Liver (tissue), 8 donors: ENCODE measurements at regions not wholly inside any gene's neighbourhood (a gene's known extent, or its start where the extent isn't known, plus 50 kb on each side); places are given as distances from the start of the nearest gene placed in this dataset.

Experiments
- DNase-seq: peaks from one replicate; pipeline ENCODE4 v3.0.0-alpha.2; 2017; ENCODE audit warnings: low spot score
- H3K27ac ChIP-seq, 2 donors: one replicate each; pipeline ENCODE4 v1.7.0; 2013; ENCODE audit warnings: inconsistent platforms in 2 of 2, low read length in 2 of 2, control low read depth in 1 of 2, low read depth in 1 of 2, mild to moderate bottlenecking in 1 of 2
- H3K27me3 ChIP-seq, 4 donors: one replicate each; pipeline versions ENCODE4 v1.6.1 to v1.7.0; 2013; ENCODE audit warnings: low read length in 3 of 4, inconsistent platforms in 1 of 4, mild to moderate bottlenecking in 1 of 4, moderate library complexity in 1 of 4; ENCODE audit not compliant: control insufficient read depth in 4 of 4, insufficient read depth in 4 of 4
- H3K36me3 ChIP-seq, 4 donors: one replicate each; pipeline versions ENCODE4 v1.6.1 to v1.7.0; 2013; ENCODE audit warnings: low read length in 3 of 4, mild to moderate bottlenecking in 3 of 4, low read depth in 1 of 4, moderate library complexity in 1 of 4; ENCODE audit not compliant: control insufficient read depth in 4 of 4, insufficient read depth in 3 of 4
- H3K4me1 ChIP-seq, 4 donors: one replicate each; pipeline versions ENCODE4 v1.6.1 to v1.7.0; 2013; ENCODE audit warnings: low read length in 3 of 4, mild to moderate bottlenecking in 3 of 4, moderate library complexity in 1 of 4; ENCODE audit not compliant: control insufficient read depth in 4 of 4, insufficient read depth in 4 of 4
- H3K4me3 ChIP-seq, 3 donors: one replicate each; pipeline versions ENCODE4 v1.6.1 to v1.7.0; 2013; ENCODE audit warnings: low read length in 3 of 3, control low read depth in 1 of 3, low read depth in 1 of 3, mild to moderate bottlenecking in 1 of 3
- H3K9ac ChIP-seq, 2 donors: one replicate each; pipeline ENCODE4 v1.7.0; 2013; ENCODE audit warnings: low read length in 2 of 2, mild to moderate bottlenecking in 2 of 2, moderate library complexity in 2 of 2, control low read depth in 1 of 2, low read depth in 1 of 2
- H3K9me3 ChIP-seq, 4 donors: one replicate each; pipeline versions ENCODE4 v1.6.1 to v1.7.0; 2013; ENCODE audit warnings: low read length in 3 of 4; ENCODE audit not compliant: control insufficient read depth in 4 of 4
- ATF3 ChIP-seq: IDR thresholded peaks from 2 replicates; pipeline ENCODE4 v1.6.1; 2016; ENCODE audit warnings: antibody characterized with exemption
- CTCF ChIP-seq: fragments of 150-350 bp; IDR thresholded peaks from 2 replicates; pipeline ENCODE4 v1.5.1; 2017; ENCODE audit warnings: improper control_type of control experiment, low read depth, low read length; ENCODE audit not compliant: missing input control
- FOXA1 ChIP-seq: IDR thresholded peaks from 2 replicates; pipeline ENCODE4 v1.6.1; 2016; ENCODE audit warnings: antibody characterized with exemption
- FOXA2 ChIP-seq: IDR thresholded peaks from 2 replicates; pipeline ENCODE4 v1.6.1; 2016; ENCODE audit warnings: antibody characterized with exemption
- GABPA ChIP-seq, 2 donors: IDR thresholded peaks in 1 of 2; conservative IDR thresholded peaks in 1 of 2; 2 replicates each; pipeline ENCODE4 v1.6.1; 2016; ENCODE audit warnings: antibody characterized with exemption in 2 of 2, mild to moderate bottlenecking in 1 of 2, moderate library complexity in 1 of 2
- HNF4A ChIP-seq, 2 donors: conservative IDR thresholded peaks; 2 replicates each; pipeline ENCODE4 v1.6.1; 2016; ENCODE audit warnings: antibody characterized with exemption in 2 of 2, mild to moderate bottlenecking in 2 of 2
- HNF4G ChIP-seq: IDR thresholded peaks from 2 replicates; pipeline ENCODE4 v1.6.1; 2016; ENCODE audit warnings: antibody characterized with exemption
- JUND ChIP-seq, 2 donors: IDR thresholded peaks; 2 replicates each; pipeline ENCODE4 v1.6.1; 2016; ENCODE audit warnings: antibody characterized with exemption in 2 of 2
- NR2F2 ChIP-seq: IDR thresholded peaks from 2 replicates; pipeline ENCODE4 v1.6.1; 2016; ENCODE audit warnings: antibody characterized with exemption
- RAD21 ChIP-seq, 2 donors: IDR thresholded peaks; 2 replicates each; pipeline ENCODE4 v1.6.1; 2016; ENCODE audit warnings: antibody characterized with exemption in 2 of 2, mild to moderate bottlenecking in 2 of 2
- SP1 ChIP-seq: IDR thresholded peaks from 2 replicates; pipeline ENCODE4 v1.6.1; 2018; ENCODE audit warnings: antibody characterized with exemption, mild to moderate bottlenecking
- TAF1 ChIP-seq: conservative IDR thresholded peaks from 2 replicates; pipeline ENCODE4 v1.6.1; 2016; ENCODE audit warnings: antibody characterized with exemption, mild to moderate bottlenecking
- YY1 ChIP-seq: IDR thresholded peaks from 2 replicates; pipeline ENCODE4 v1.6.1; 2016; ENCODE audit warnings: antibody characterized with exemption, mild to moderate bottlenecking
- ZBTB33 ChIP-seq: IDR thresholded peaks from 2 replicates; pipeline ENCODE4 v1.6.1; 2016; ENCODE audit warnings: antibody characterized with exemption
- WGBS: extraction: QIAGEN DNeasy Blood & Tissue Kit; methylation state at CpG from one replicate; pipeline ENCODE4 v1.1.7; 2013; 5-methylcytosine and 5-hydroxymethylcytosine counted together
- donor health status: healthy.
- donor health status: healthy.
- donor health status: healthy.
- donor health status: healthy.
- donor health status: healthy.

GRCh38 chr3:53941950-53942349 is 50.3 kb upstream of the SELENOK start:
- peaks cover 2 to 5% (median 2%) of the 10 kb centered on the region in 4 donors for H3K27me3 ChIP-seq
- H3K4me3 ChIP-seq = no peak overlapping the region
- no peaks in the 10 kb centered on the region for H3K36me3 ChIP-seq
- H3K9ac ChIP-seq = no peak overlapping the region
- DNase-seq = no peak
- no peaks in the 10 kb centered on the region for H3K4me1 ChIP-seq
- 61% methylated on average over 5 of the region's 5 CpGs for WGBS
- TF ChIP-seq SP1 (no peak), FOXA2 (no peak), YY1 (no peak), CTCF (no peak), HNF4G (no peak), ZBTB33 (no peak), FOXA1 (no peak), RAD21 (IDR thresholded peaks at IDR 0.05) (no peak), GABPA (IDR thresholded peaks at IDR 0.05 in 1 of 2, conservative IDR thresholded peaks at IDR 0.05 in 1 of 2) (no peak), NR2F2 (no peak), TAF1 (no peak), ATF3 (no peak), HNF4A (conservative IDR thresholded peaks at IDR 0.05) (no peak), JUND (IDR thresholded peaks at IDR 0.05) (no peak)
- no peak overlapping the region for H3K27ac ChIP-seq
- peaks cover 3 to 5% (median 4%) of the 10 kb centered on the region in 4 donors for H3K9me3 ChIP-seq
